GM19035 (cell line): ENCODE measurements at regions not wholly inside any gene's neighbourhood (a gene's known extent, or its start where the extent isn't known, plus 50 kb on each side); places are given as distances from the start of the nearest gene placed in this dataset.
"Not testable (repeated sequence)": the region's sequence is repeated elsewhere in the genome, so short reads cannot be mapped to it uniquely, and the experiment has no call there.

Experiments
- ATAC-seq: cut with Tn5 transposase; IDR thresholded peaks from one replicate; pipeline ENCODE4 v1.9.1; 2021; ENCODE audit not compliant: unreplicated experiment

GRCh38 chr12:22808860-22809259 lies 183.9 kb downstream of the ETNK1 start:
- ATAC-seq, result no peak

GRCh38 chr12:22810036-22810435 lies 185.1 kb downstream of the ETNK1 start:
- no peak for ATAC-seq

- no peak for ATAC-seq
These were observed 187.6 kb downstream of the ETNK1 start for GRCh38 chr12:22812531-22812930.

- no peak for ATAC-seq
These were observed 197.0 kb downstream of the ETNK1 start for GRCh38 chr12:22821985-22822384.

GRCh38 chr12:22826026-22826425 lies 201.1 kb downstream of the ETNK1 start:
- ATAC-seq, result no peak

GRCh38 chr12:22826446-22826981 lies 201.5 kb downstream of the ETNK1 start:
- not testable (repeated sequence) for ATAC-seq

GRCh38 chr12:22828066-22828465 lies 203.1 kb downstream of the ETNK1 start:
- peak; percentile 50 for ATAC-seq

- no peak for ATAC-seq
These were observed 210.5 kb downstream of the ETNK1 start for GRCh38 chr12:22835431-22835830.

GRCh38 chr12:22850185-22850584 lies 225.2 kb downstream of the ETNK1 start:
- ATAC-seq, result no peak

- no peak for ATAC-seq
These were observed 226.6 kb downstream of the ETNK1 start for GRCh38 chr12:22851532-22851931.

- no peak for ATAC-seq
These were observed 230.5 kb downstream of the ETNK1 start for GRCh38 chr12:22855456-22855855.

- ATAC-seq, result no peak
These were observed 231.2 kb downstream of the ETNK1 start for GRCh38 chr12:22856178-22856577.

GRCh38 chr12:22858849-22859570 lies 234.0 kb downstream of the ETNK1 start:
- ATAC-seq, result no peak

GRCh38 chr12:22860926-22861325 lies 236.0 kb downstream of the ETNK1 start:
- no peak for ATAC-seq

- ATAC-seq, result no peak
These were observed 240.9 kb downstream of the ETNK1 start for GRCh38 chr12:22865822-22866221.

- ATAC-seq, result no peak
These were observed 241.4 kb downstream of the ETNK1 start for GRCh38 chr12:22866406-22866805.

- ATAC-seq, result no peak
These were observed 249.2 kb downstream of the ETNK1 start for GRCh38 chr12:22874151-22874550.

GRCh38 chr12:22876262-22876661 lies 251.3 kb downstream of the ETNK1 start:
- no peak for ATAC-seq

- ATAC-seq, result no peak
These were observed 254.2 kb downstream of the ETNK1 start for GRCh38 chr12:22879203-22879602.

- ATAC-seq, result no peak
These were observed 255.4 kb downstream of the ETNK1 start for GRCh38 chr12:22880331-22880730.

- ATAC-seq, result no peak
These were observed 255.8 kb downstream of the ETNK1 start for GRCh38 chr12:22880807-22881206.

GRCh38 chr12:22881878-22882385 lies 257.0 kb downstream of the ETNK1 start:
- no peak for ATAC-seq

- ATAC-seq, result no peak
These were observed 257.6 kb downstream of the ETNK1 start for GRCh38 chr12:22882559-22882958.
